ENCODE measurements at regions not wholly inside any gene's neighbourhood (a gene's known extent, or its start where the extent isn't known, plus 50 kb on each side); places are given as distances from the start of the nearest gene placed in this dataset.

GRCh38 chr6:165925474-165926156 is 242.0 kb downstream of the TBXT start:
- TF ChIP-seq CTCF (IDR thresholded peaks at IDR 0.05), result no peak
- no peak for TF ChIP-seq POLR2AphosphoS5 (IDR thresholded peaks at IDR 0.05)
- TF ChIP-seq EP300 (IDR thresholded peaks at IDR 0.05), result no peak
- TF ChIP-seq POLR2A (IDR thresholded peaks at IDR 0.05), result no peak
